ENCODE measurements at regions not wholly inside any gene's neighbourhood (a gene's known extent, or its start where the extent isn't known, plus 50 kb on each side); places are given as distances from the start of the nearest gene placed in this dataset.

DNA sequence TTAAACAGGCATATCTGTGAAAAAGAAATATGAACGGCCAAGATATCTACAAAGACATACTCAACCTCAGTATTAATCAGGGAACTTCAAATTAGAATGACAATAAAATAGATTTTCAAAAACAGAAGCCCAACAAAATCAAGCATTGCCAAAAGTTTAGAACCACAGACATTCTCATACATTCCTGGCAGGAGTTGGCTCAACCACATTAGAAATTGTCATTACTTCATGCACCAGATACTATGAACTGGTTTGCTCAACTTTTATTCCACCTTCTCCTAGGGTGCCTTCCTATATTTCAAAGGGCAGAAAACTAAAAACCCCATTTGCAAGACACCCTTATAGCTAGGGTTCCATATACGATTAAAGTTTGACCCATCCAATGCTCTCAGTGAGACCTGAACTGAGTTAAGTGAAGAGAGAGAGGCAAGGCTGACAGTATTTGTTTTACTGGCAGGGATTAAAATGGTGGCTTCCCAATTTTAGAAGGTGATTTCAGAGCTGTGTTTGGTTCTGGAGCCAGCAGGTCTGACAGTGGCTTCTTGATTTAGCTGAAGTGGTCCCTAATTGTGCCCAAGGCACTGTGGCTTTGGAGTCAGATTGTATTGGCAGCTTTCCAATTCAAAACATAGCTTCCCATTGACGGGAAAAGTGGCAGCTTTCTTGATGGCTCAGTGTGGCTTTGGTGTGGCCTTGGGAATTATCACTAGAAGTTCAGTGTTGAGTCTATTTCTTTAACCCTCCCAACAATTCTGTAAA, 77.1 kb upstream of the CDYL start:
- TF ChIP-seq, protein P1, sequence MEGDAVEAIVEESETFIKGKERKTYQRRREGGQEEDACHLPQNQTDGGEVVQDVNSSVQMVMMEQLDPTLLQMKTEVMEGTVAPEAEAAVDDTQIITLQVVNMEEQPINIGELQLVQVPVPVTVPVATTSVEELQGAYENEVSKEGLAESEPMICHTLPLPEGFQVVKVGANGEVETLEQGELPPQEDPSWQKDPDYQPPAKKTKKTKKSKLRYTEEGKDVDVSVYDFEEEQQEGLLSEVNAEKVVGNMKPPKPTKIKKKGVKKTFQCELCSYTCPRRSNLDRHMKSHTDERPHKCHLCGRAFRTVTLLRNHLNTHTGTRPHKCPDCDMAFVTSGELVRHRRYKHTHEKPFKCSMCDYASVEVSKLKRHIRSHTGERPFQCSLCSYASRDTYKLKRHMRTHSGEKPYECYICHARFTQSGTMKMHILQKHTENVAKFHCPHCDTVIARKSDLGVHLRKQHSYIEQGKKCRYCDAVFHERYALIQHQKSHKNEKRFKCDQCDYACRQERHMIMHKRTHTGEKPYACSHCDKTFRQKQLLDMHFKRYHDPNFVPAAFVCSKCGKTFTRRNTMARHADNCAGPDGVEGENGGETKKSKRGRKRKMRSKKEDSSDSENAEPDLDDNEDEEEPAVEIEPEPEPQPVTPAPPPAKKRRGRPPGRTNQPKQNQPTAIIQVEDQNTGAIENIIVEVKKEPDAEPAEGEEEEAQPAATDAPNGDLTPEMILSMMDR (IDR thresholded peaks at IDR 0.05) = no peak
- no peak for TF ChIP-seq POLR2A (IDR thresholded peaks at IDR 0.05)

Data from body of pancreas (tissue), 4 donors.